GM12864 (cell line): ENCODE measurements at regions not wholly inside any gene's neighbourhood (a gene's known extent, or its start where the extent isn't known, plus 50 kb on each side); places are given as distances from the start of the nearest gene placed in this dataset.

Experiments used
- DNase-seq: peaks from one replicate; pipeline ENCODE4 v3.0.0-alpha.2; 2011; ENCODE audit warnings: low read depth
- H3K4me3 ChIP-seq: 2 replicates; pipeline ENCODE4 v1.5.1; 2011; ENCODE audit warnings: mild to moderate bottlenecking, low read depth, low read length, control low read depth
- TF ChIP-seq, protein P1 (sequence below): IDR thresholded peaks from 2 replicates; pipeline ENCODE4 v1.5.1; 2011; ENCODE audit warnings: low read depth, mild to moderate bottlenecking, moderate library complexity, low read length, control low read depth, inconsistent platforms; ENCODE audit errors: missing control alignments

- no peak for DNase-seq
- TF ChIP-seq, protein P1, sequence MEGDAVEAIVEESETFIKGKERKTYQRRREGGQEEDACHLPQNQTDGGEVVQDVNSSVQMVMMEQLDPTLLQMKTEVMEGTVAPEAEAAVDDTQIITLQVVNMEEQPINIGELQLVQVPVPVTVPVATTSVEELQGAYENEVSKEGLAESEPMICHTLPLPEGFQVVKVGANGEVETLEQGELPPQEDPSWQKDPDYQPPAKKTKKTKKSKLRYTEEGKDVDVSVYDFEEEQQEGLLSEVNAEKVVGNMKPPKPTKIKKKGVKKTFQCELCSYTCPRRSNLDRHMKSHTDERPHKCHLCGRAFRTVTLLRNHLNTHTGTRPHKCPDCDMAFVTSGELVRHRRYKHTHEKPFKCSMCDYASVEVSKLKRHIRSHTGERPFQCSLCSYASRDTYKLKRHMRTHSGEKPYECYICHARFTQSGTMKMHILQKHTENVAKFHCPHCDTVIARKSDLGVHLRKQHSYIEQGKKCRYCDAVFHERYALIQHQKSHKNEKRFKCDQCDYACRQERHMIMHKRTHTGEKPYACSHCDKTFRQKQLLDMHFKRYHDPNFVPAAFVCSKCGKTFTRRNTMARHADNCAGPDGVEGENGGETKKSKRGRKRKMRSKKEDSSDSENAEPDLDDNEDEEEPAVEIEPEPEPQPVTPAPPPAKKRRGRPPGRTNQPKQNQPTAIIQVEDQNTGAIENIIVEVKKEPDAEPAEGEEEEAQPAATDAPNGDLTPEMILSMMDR, result no peak
- H3K4me3 ChIP-seq, result no peak overlapping the region
These were observed 80.5 kb upstream of the KCNK12 start for GRCh38 chr2:47651296-47651695.

- DNase-seq, result no peak
- H3K4me3 ChIP-seq, result no peak overlapping the region
- TF ChIP-seq, protein P1, result no peak
These were observed 79.3 kb upstream of the KCNK12 start for GRCh38 chr2:47650001-47650535.

DNA sequence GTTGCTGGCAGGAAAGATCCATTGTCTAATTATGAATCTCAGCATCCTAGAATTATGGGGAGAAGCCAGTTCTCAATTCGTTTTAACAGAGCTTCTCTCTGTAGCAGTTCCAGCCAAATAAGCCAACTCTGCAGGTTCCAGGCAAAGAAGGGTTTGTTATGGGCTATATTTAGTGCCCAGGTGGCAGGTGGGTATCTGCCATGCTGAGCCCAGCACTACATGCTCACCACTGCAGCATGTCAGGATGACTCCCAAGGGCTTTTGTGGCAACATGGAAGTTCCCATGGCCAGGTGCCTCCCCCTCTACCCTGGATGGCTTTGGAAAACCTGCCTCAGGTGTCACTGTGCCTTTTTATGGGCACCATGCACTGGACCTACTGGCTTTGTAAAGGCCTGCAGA, 74.5 kb upstream of the KCNK12 start:
- no peak overlapping the region for H3K4me3 ChIP-seq
- TF ChIP-seq, protein P1, result no peak
- DNase-seq, result no peak

GRCh38 chr2:47644351-47644750, 73.6 kb upstream of the KCNK12 start:
- no peak for DNase-seq
- no peak overlapping the region for H3K4me3 ChIP-seq
- TF ChIP-seq, protein P1, result no peak

DNA sequence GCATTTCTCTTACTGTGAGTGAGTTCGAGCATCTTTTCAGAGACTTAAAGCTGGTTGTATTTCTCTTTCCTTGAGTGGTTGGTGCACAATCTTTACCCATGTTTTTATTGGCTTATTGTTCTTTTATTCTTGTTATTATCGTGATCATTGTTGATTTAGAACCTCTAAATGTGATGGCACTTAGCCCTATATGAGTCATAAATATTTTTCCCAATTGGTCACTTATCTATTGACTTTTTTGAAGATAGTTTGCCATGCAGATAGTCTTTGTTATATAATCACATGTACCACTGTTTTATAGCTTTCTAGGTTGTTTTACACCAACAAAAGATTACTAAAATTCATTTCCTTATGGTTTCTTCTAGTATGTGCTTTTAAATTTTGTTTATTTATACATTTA, 70.6 kb upstream of the KCNK12 start:
- H3K4me3 ChIP-seq, result no peak overlapping the region
- DNase-seq, result no peak
- TF ChIP-seq, protein P1, result no peak

GRCh38 chr2:47640356-47640755, 69.6 kb upstream of the KCNK12 start:
- DNase-seq, result no peak
- TF ChIP-seq, protein P1, result no peak
- no peak overlapping the region for H3K4me3 ChIP-seq

- DNase-seq, result no peak
- H3K4me3 ChIP-seq, result no peak overlapping the region
- TF ChIP-seq, protein P1, result no peak
These were observed 68.7 kb upstream of the KCNK12 start for GRCh38 chr2:47639467-47639866.
